GM13976 (cell line): ENCODE measurements at regions not wholly inside any gene's neighbourhood (a gene's known extent, or its start where the extent isn't known, plus 50 kb on each side); places are given as distances from the start of the nearest gene placed in this dataset.
"Not testable (repeated sequence)": the region's sequence is repeated elsewhere in the genome, so short reads cannot be mapped to it uniquely, and the experiment has no call there.

ENCODE experiments used
- DNase-seq: peaks from one replicate; pipeline ENCODE4 v3.0.0; 2012; ENCODE audit warnings: low spot score
- CTCF ChIP-seq: IDR thresholded peaks from 2 replicates; pipeline ENCODE4 v1.5.1; 2012; ENCODE audit warnings: borderline replicate concordance, mild to moderate bottlenecking; ENCODE audit not compliant: insufficient read depth; ENCODE audit errors: extremely low read depth, missing control alignments, control extremely low read depth
- in situ Hi-C: fragments of 300-500 bp; cut with MboI; formaldehyde crosslinking; loops from one replicate; pipeline ENCODE4 v1.12.0; 2022; ENCODE audit warnings: low sequenced_read_pairs, mixed read lengths, inconsistent platforms; ENCODE audit not compliant: unreplicated experiment

DNA sequence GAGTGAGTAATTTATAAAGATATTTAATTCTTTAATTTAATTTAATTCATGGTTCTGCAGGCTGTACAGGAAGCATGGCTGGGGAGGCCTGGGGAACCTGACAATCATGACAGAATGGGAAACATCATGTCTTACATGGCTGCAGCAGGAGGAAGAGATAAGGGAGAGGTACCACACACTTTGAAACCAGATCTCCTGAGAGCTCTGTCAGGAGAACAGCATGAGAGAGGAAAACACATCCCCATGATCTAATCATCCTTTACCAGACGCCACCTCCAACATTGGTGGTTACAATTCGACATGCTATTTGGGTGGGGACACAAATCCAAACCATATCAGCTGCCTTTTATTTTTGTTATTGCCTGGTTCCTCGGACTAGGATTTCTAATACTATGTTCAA lies 928.6 kb downstream of the TMEM121 start:
- no peak for DNase-seq
- no peak for TF ChIP-seq CTCF
- in situ Hi-C loops = no loop called here

DNA sequence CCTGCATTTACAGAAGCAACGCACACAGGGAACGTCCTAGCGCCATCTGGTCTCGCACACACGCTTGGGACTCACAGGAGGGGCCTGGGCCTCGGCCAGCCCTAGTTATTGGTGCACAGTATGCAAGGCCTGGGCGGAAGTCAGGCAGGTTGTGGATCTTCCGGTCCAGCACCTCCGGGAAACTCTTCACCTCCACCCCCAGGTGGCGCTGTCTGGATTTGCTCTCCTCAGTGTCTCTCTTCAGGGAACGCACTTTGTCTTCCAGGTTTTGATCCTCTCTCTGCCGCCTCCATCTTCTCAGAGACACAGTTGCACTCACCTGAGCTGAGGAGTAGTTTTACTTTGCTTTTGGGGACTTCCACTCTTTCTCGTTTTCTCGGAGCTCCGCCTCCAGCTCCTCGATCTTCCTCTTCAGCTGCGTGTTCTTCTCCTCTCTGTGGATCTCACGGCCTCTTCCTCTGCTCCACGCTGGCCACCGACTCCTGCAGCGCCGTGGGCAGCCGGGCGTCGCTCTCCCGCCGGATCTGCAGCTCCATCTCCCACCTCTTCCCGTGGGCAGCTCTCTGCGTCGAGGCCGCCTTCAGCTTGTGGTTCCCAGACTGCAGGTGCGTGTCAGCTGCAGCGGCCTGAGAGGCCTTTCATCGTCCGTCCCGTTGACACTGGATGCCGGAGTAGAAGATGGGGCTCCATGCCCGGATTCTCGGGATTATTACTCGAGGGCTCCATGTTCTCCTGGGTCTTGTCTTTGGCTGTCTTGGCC lies 933.8 kb downstream of the TMEM121 start:
- TF ChIP-seq CTCF = no peak
- DNase-seq = peak; percentile 26
- in situ Hi-C loops = no loop called here

DNA sequence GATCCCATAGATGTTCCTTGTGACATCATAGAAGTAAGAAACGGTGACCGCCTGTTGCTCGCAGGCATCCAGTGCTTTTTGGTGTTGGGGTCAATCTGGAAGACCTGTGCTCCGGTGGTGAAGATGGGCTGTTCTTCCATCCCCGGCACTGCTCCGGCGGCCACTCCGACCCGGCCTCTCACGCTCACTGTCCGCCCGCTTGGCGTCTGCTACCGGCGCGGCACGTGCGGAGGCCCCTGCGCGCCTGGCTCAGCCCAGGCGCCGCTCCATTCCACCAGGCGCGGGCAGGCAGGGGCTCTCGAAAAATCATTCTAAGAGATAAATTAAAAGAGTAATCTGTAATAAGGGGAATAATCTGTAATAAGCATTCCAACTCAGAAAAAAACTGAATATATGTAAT lies 934.5 kb downstream of the TMEM121 start:
- no peak for TF ChIP-seq CTCF
- in situ Hi-C loops = no loop called here
- no peak for DNase-seq

DNA sequence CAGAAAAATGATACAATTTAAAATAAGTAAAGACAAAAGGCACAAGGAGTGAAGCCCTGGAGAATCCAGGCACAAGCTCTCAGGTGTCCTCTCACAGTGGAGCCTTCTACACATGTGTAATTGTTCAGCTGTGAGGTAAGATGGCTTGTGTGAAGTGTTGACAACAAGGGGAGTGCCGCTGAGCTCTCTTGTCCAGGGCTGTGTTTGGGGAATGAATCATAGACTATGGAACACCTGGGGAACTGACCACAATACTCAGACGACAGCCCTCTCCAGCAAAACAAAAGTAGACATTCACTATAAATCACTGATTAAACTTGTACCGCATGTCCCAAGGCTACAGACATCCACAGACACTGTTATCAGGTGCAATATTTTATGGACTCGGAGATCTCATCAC lies 940.1 kb downstream of the TMEM121 start:
- DNase-seq, in situ Hi-C loops: not testable (repeated sequence)

GRCh38 chr14:106468869-106469268 lies 942.5 kb downstream of the TMEM121 start:
- in situ Hi-C loops, DNase-seq: not testable (repeated sequence)

DNA sequence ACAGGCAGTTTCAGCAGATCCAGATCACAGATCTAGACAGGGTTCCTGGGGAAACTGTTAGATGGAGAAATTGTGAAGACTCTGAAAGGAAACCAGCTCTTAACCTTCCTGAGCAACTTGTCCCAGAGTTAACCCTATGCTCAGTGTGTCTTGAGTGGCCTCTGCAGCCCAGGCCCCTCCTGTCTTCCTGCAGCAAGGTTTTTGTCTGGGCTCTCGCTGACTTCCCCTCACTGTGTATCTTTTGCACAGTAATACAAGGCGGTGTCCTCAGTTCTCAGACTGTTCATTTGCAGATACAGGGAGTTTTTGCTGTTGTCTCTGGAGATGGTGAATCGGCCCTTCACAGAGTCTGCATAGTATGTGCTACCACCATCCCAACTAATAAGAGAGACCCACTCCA lies 943.6 kb downstream of the TMEM121 start:
- in situ Hi-C loops, DNase-seq: not testable (repeated sequence)

- in situ Hi-C loops, DNase-seq: not testable (repeated sequence)
These were observed 948.1 kb downstream of the TMEM121 start for GRCh38 chr14:106474261-106475028.

DNA sequence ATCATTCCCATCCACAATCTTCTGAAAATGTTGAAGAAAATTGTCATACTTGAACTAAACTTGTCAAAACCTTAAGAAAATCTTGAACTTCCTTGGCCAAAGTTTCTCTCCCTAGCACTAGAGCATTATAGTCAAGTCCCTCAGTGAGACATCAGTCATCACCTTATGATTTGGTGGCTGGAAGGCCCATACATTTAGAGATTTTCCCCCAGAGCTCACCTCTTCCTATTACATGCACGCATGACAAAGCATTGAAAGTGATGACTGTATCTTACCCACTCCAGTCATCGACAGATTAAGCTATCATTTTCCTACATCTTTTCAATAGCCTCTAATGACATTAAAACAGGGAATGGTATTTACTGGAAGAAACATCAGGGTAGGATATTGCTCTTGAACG lies 948.8 kb downstream of the TMEM121 start:
- DNase-seq, in situ Hi-C loops: not testable (repeated sequence)

DNA sequence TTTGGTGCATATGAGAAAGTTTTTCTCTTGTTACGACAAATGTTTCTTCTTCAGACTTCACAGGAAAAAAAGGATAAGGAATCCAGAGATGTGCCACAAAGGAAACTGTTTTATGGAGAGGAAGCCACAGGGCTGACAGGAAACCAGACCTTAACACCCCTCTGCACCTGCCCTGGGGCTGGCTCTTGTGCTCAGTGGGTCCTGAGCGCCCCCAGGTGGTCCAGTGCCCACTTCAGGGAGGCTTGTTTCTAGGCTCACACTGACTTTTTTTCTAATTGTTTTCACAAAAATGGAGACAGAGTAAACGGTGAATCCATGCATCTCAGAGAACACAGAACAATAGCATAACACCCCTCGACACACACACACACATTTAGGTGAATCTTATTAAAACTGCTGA lies 951.2 kb downstream of the TMEM121 start:
- DNase-seq, in situ Hi-C loops: not testable (repeated sequence)

DNA sequence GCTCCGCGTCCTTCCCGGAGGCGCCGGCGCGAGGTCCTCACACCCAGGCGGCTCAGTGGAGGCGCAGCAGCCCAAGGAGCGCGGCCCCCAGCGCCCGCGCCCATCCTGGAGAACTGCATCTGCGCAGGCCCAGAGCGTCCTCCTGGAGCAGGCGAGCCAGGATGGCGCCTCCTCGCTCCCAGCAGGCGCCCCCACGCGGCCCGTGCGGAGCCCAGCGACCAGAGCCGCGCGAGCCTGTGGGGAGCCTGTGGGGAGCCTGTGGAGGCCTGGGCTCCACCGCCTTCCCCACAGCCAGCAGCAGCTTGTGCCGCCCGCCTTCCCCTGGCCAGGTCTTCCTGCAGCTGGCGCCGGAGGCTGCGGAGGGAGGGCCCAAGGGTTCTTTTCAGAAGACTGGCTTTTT lies 953.9 kb downstream of the TMEM121 start:
- in situ Hi-C loops, DNase-seq: not testable (repeated sequence)

- DNase-seq, in situ Hi-C loops: not testable (repeated sequence)
These were observed 955.8 kb downstream of the TMEM121 start for GRCh38 chr14:106482213-106482612.
